HCT116 (cell line): ENCODE measurements at regions not wholly inside any gene's neighbourhood (a gene's known extent, or its start where the extent isn't known, plus 50 kb on each side); places are given as distances from the start of the nearest gene placed in this dataset. TPM values are rescaled to one million over a fixed set of nuclear protein-coding genes. Genes with fewer than 3 reads are reported as not detected.

Experiments used
- microRNA-seq: library from miRNA; unstranded; fragments of <30 nt; microRNA quantifications from one replicate; pipeline ENCODE4, GENCODE V29; 2016; ENCODE audit warnings: borderline number of aligned reads

Small RNA genes in the stretch of these regions (microRNA-seq; reads per million reads assigned to microRNA genes)
- gene MIR4433A (not detected), gene MIR4433B (not detected)
